Vagina (tissue), 2 donors: ENCODE measurements at regions not wholly inside any gene's neighbourhood (a gene's known extent, or its start where the extent isn't known, plus 50 kb on each side); places are given as distances from the start of the nearest gene placed in this dataset.

Experiments
- CTCF ChIP-seq, 3 experiments: fragments of 450-650 bp in 2 of 3; fragments of 200-600 bp in 1 of 3; sonication (generic) in 1 of 3; IDR thresholded peaks; one replicate each; pipeline ENCODE4 v1.5.1; 2017 to 2019; ENCODE audit warnings: antibody characterized with exemption in 3 of 3, mild to moderate bottlenecking in 2 of 3, moderate library complexity in 2 of 3
- POLR2AphosphoS5 ChIP-seq, 2 donors: sonication (generic); formaldehyde crosslinking; IDR thresholded peaks; one replicate each; pipeline ENCODE4 v1.9.0; 2017; ENCODE audit warnings: antibody characterized with exemption in 2 of 2, mild to moderate bottlenecking in 2 of 2, low read depth in 1 of 2; ENCODE audit not compliant: insufficient read depth in 1 of 2

GRCh38 chr1:94640125-94640524 lies 98.6 kb upstream of the F3 start:
- no peak for TF ChIP-seq CTCF (IDR thresholded peaks at IDR 0.05)
- TF ChIP-seq POLR2AphosphoS5 (IDR thresholded peaks at IDR 0.05; ENCODE audit: insufficient read depth in 1 of 2, low read depth in 1 of 2): no peak
